Gastrocnemius medialis (tissue), 4 donors: ENCODE measurements at regions not wholly inside any gene's neighbourhood (a gene's known extent, or its start where the extent isn't known, plus 50 kb on each side); places are given as distances from the start of the nearest gene placed in this dataset.

Experiments used
- ATAC-seq, 2 donors: fragments of 150-250 bp; one replicate each; pipeline ENCODE4 v1.9.1; 2016
- DNase-seq, 2 donors: peaks; one replicate each; pipeline ENCODE4 v3.0.0-alpha.2; 2019
- H3K27ac ChIP-seq, 4 donors: fragments of 200-600 bp; sonication (generic); 1 replicate in 1 of 4; 2 replicates in 3 of 4; pipeline ENCODE4 v1.5.1; 2016 to 2018; ENCODE audit warnings: mild to moderate bottlenecking in 2 of 4, moderate library complexity in 1 of 4
- H3K27me3 ChIP-seq, 3 donors: fragments of 200-600 bp; sonication (generic) in 2 of 3; 1 replicate in 1 of 3; 2 replicates in 2 of 3; pipeline versions ENCODE4 v1.5.1 to v1.6.0; 2016 to 2019; ENCODE audit warnings: mild to moderate bottlenecking in 1 of 3, moderate library complexity in 1 of 3
- H3K36me3 ChIP-seq, 2 donors: fragments of 200-600 bp; sonication (generic) in 1 of 2; one replicate each; pipeline ENCODE4 v1.5.1; 2017 to 2018
- H3K4me1 ChIP-seq, 2 donors: fragments of 200-600 bp; sonication (generic) in 1 of 2; one replicate each; pipeline ENCODE4 v1.5.1; 2016 to 2017; ENCODE audit warnings: mild to moderate bottlenecking in 2 of 2
- H3K4me3 ChIP-seq, 4 donors: fragments of 200-600 bp; sonication (generic) in 3 of 4; 1 replicate in 1 of 4; 2 replicates in 3 of 4; pipeline ENCODE4 v1.5.1; 2016 to 2019; ENCODE audit warnings: mild to moderate bottlenecking in 2 of 4
- H3K9me3 ChIP-seq, 3 donors: fragments of 200-600 bp; sonication (generic) in 2 of 3; 1 replicate in 1 of 3; 2 replicates in 2 of 3; pipeline ENCODE4 v1.5.1; 2016 to 2019
- CTCF ChIP-seq, 5 experiments: fragments of 450-650 bp in 3 of 5; fragments of 200-600 bp in 2 of 5; sonication (generic) in 2 of 5; IDR thresholded peaks in 4 of 5; conservative IDR thresholded peaks in 1 of 5; 1 replicate in 4 of 5; 2 replicates in 1 of 5; pipeline ENCODE4 v1.5.1; 2016 to 2019; ENCODE audit warnings: antibody characterized with exemption in 5 of 5, mild to moderate bottlenecking in 3 of 5, moderate library complexity in 3 of 5
- POLR2A ChIP-seq, 2 donors: fragments of 450-650 bp; IDR thresholded peaks; one replicate each; pipeline ENCODE4 v1.6.1; 2017; ENCODE audit warnings: antibody characterized with exemption in 2 of 2, mild to moderate bottlenecking in 2 of 2, moderate library complexity in 2 of 2
- in situ Hi-C, 4 donors: fragments of 200-750 bp; cut with MboI; loops; one replicate each; pipeline versions ENCODE4 v1.15.0 to v1.8.0; 2017; ENCODE audit warnings: low sequenced_read_pairs in 4 of 4
- intact Hi-C: fragments of 100-400 bp; cut with DNase I; formaldehyde crosslinking; loops from one replicate; pipeline ENCODE4 v1.15.1; 2023; ENCODE audit warnings: low total_unique reads

- H3K4me3 ChIP-seq: no peak overlapping the region
- in situ Hi-C loops: no loop called here
- DNase-seq (no peak), ATAC-seq (no peak)
- no peaks in the 10 kb centered on the region for H3K36me3 ChIP-seq
- intact Hi-C loops: no loop called here
- no peaks in the 10 kb centered on the region for H3K4me1 ChIP-seq
- no peak for TF ChIP-seq CTCF (IDR thresholded peaks at IDR 0.05 in 4 of 5, conservative IDR thresholded peaks at IDR 0.05 in 1 of 5)
- TF ChIP-seq POLR2A (IDR thresholded peaks at IDR 0.05): no peak
- no peaks in the 10 kb centered on the region for H3K27me3 ChIP-seq
- H3K27ac ChIP-seq: no peak overlapping the region
- H3K9me3 ChIP-seq: no peaks in the 10 kb centered on the region
Measured at GRCh38 chr16:11460820-11461594, 115.7 kb downstream of the RMI2 start.

GRCh38 chr16:11461595-11461990 lies 116.3 kb downstream of the RMI2 start:
- in situ Hi-C loops (no loop called here), intact Hi-C loops (no loop called here)
- Histone ChIP-seq H3K4me1 (no peaks in the 10 kb centered on the region), H3K27me3 (no peaks in the 10 kb centered on the region), H3K4me3 (no peak overlapping the region), H3K36me3 (no peaks in the 10 kb centered on the region), H3K9me3 (no peaks in the 10 kb centered on the region), H3K27ac (no peak overlapping the region)
- no peak for TF ChIP-seq CTCF (IDR thresholded peaks at IDR 0.05 in 4 of 5, conservative IDR thresholded peaks at IDR 0.05 in 1 of 5)
- no peak for TF ChIP-seq POLR2A (IDR thresholded peaks at IDR 0.05)
- DNase-seq (no peak), ATAC-seq (no peak)

GRCh38 chr16:11462036-11462435 lies 116.8 kb downstream of the RMI2 start:
- intact Hi-C loops (no loop called here), in situ Hi-C loops (no loop called here)
- Histone ChIP-seq H3K4me3 (no peak overlapping the region), H3K36me3 (no peaks in the 10 kb centered on the region), H3K27me3 (no peaks in the 10 kb centered on the region), H3K4me1 (no peaks in the 10 kb centered on the region), H3K27ac (no peak overlapping the region), H3K9me3 (no peaks in the 10 kb centered on the region)
- TF ChIP-seq POLR2A (IDR thresholded peaks at IDR 0.05) (no peak), CTCF (IDR thresholded peaks at IDR 0.05 in 4 of 5, conservative IDR thresholded peaks at IDR 0.05 in 1 of 5) (no peak)
- DNase-seq: no peak
- no peak for ATAC-seq

GRCh38 chr16:11462861-11463260 lies 117.6 kb downstream of the RMI2 start:
- Histone ChIP-seq H3K4me3 (no peak overlapping the region), H3K36me3 (no peaks in the 10 kb centered on the region), H3K27me3 (no peaks in the 10 kb centered on the region), H3K9me3 (no peaks in the 10 kb centered on the region), H3K4me1 (no peaks in the 10 kb centered on the region), H3K27ac (no peak overlapping the region)
- TF ChIP-seq CTCF (IDR thresholded peaks at IDR 0.05 in 4 of 5, conservative IDR thresholded peaks at IDR 0.05 in 1 of 5) (no peak), POLR2A (IDR thresholded peaks at IDR 0.05) (no peak)
- in situ Hi-C loops (no loop called here), intact Hi-C loops (no loop called here)
- ATAC-seq (no peak), DNase-seq (no peak)

- no peaks in the 10 kb centered on the region for H3K9me3 ChIP-seq
- in situ Hi-C loops (no loop called here), intact Hi-C loops (no loop called here)
- DNase-seq: no peak
- no peaks in the 10 kb centered on the region for H3K27me3 ChIP-seq
- ATAC-seq: no peak
- no peaks in the 10 kb centered on the region for H3K36me3 ChIP-seq
- no peak overlapping the region for H3K27ac ChIP-seq
- H3K4me1 ChIP-seq: no peaks in the 10 kb centered on the region
- TF ChIP-seq CTCF (IDR thresholded peaks at IDR 0.05 in 4 of 5, conservative IDR thresholded peaks at IDR 0.05 in 1 of 5): no peak
- TF ChIP-seq POLR2A (IDR thresholded peaks at IDR 0.05): no peak
- no peak overlapping the region for H3K4me3 ChIP-seq
Measured at GRCh38 chr16:11464241-11464640, 119.0 kb downstream of the RMI2 start.
